ENCODE measurements at regions not wholly inside any gene's neighbourhood (a gene's known extent, or its start where the extent isn't known, plus 50 kb on each side); places are given as distances from the start of the nearest gene placed in this dataset.

- TF ChIP-seq CEBPB (IDR thresholded peaks at IDR 0.05): no peak
- no peak for TF ChIP-seq EP300 (IDR thresholded peaks at IDR 0.05; ENCODE audit: borderline replicate concordance)
- no peak for TF ChIP-seq FOXM1 (IDR thresholded peaks at IDR 0.05; ENCODE audit: borderline replicate concordance, low read depth)
These were observed 77.6 kb upstream of the PRKD1 start for GRCh38 chr14:30005114-30005808.
